A673 (cell line): ENCODE measurements at regions not wholly inside any gene's neighbourhood (a gene's known extent, or its start where the extent isn't known, plus 50 kb on each side); places are given as distances from the start of the nearest gene placed in this dataset.

Experiments used
- BruUV-seq: library from RNA; stranded (reverse); fragments of 400-500 nt; replicated peaks from 2 replicates; lab custom pipeline; 2021; lab: Mats Ljungman, UMichigan
- CTCF ChIA-PET: fragments of 300-600 bp; sonication (Branson Sonifier 250); formaldehyde crosslinking; loops from one replicate; lab custom pipeline; 2022; ENCODE audit warnings: antibody characterized with exemption; lab: Charles Lee
- POLR2A ChIA-PET: fragments of 300-600 bp; sonication (Branson Sonifier 250); formaldehyde crosslinking; loops from one replicate; lab custom pipeline; 2022; ENCODE audit warnings: antibody characterized with exemption; ENCODE audit not compliant: low non-redundant PET; lab: Charles Lee
- DNase-seq: peaks from one replicate; pipeline ENCODE4 v3.0.0-alpha.2; 2015; ENCODE audit warnings: low spot score
- H3K27ac ChIP-seq: fragments of 200-600 bp; sonication (generic); 2 replicates; pipeline ENCODE4 v1.5.1; 2016; ENCODE audit warnings: mixed run types, low read depth, mild to moderate bottlenecking, mixed read lengths, antibody characterized with exemption, low read length; ENCODE audit not compliant: poor library complexity, severe bottlenecking
- H3K27me3 ChIP-seq: fragments of 200-600 bp; sonication (generic); replicated peaks from 2 replicates; pipeline ENCODE4 v1.6.1; 2017; ENCODE audit warnings: mixed run types, low read depth, mild to moderate bottlenecking, mixed read lengths, antibody characterized with exemption, low read length; ENCODE audit not compliant: insufficient read depth, poor library complexity
- H3K36me3 ChIP-seq: fragments of 200-600 bp; sonication (generic); 2 replicates; pipeline ENCODE4 v1.6.1; 2016; ENCODE audit warnings: mixed run types, mild to moderate bottlenecking, mixed read lengths, antibody characterized with exemption, low read length; ENCODE audit not compliant: insufficient read depth, poor library complexity, severe bottlenecking
- H3K4me1 ChIP-seq: fragments of 200-600 bp; sonication (generic); 2 replicates; pipeline ENCODE4 v1.6.1; 2017; ENCODE audit warnings: mixed run types, mild to moderate bottlenecking, mixed read lengths, antibody characterized with exemption, low read length; ENCODE audit not compliant: insufficient read depth, poor library complexity, severe bottlenecking
- H3K4me3 ChIP-seq: fragments of 200-600 bp; sonication (generic); 2 replicates; pipeline ENCODE4 v1.5.1; 2016; ENCODE audit warnings: low read depth, mixed run types, mild to moderate bottlenecking, mixed read lengths, low read length; ENCODE audit not compliant: poor library complexity, severe bottlenecking
- H3K9me3 ChIP-seq: fragments of 200-600 bp; sonication (generic); 2 replicates; pipeline ENCODE4 v1.6.1; 2016; ENCODE audit warnings: mixed run types, low read depth, mild to moderate bottlenecking, mixed read lengths, antibody characterized with exemption, low read length; ENCODE audit not compliant: poor library complexity, severe bottlenecking
- EZH2 ChIP-seq: fragments of 200-600 bp; sonication (generic); IDR thresholded peaks from 2 replicates; pipeline ENCODE4 v1.6.1; 2017; ENCODE audit warnings: borderline replicate concordance, low read depth, mild to moderate bottlenecking, mixed read lengths, antibody characterized with exemption, low read length; ENCODE audit not compliant: poor library complexity, severe bottlenecking
- intact Hi-C: fragments of 100-400 bp; cut with micrococcal nuclease; formaldehyde crosslinking; loops from one replicate; pipeline ENCODE4 v1.10.0; 2022; ENCODE audit not compliant: unreplicated experiment
- TF ChIP-seq, protein P1 (sequence below): fragments of 300-800, 200-600 bp; sonication (generic); conservative IDR thresholded peaks from 2 replicates; pipeline ENCODE4 v1.5.1; 2017; ENCODE audit warnings: low read depth, mild to moderate bottlenecking, antibody characterized with exemption, low read length, moderate library complexity, mixed read lengths

- intact Hi-C loops: no loop called here
- no peaks in the 10 kb centered on the region for H3K36me3 ChIP-seq
- TF ChIP-seq, protein P1, sequence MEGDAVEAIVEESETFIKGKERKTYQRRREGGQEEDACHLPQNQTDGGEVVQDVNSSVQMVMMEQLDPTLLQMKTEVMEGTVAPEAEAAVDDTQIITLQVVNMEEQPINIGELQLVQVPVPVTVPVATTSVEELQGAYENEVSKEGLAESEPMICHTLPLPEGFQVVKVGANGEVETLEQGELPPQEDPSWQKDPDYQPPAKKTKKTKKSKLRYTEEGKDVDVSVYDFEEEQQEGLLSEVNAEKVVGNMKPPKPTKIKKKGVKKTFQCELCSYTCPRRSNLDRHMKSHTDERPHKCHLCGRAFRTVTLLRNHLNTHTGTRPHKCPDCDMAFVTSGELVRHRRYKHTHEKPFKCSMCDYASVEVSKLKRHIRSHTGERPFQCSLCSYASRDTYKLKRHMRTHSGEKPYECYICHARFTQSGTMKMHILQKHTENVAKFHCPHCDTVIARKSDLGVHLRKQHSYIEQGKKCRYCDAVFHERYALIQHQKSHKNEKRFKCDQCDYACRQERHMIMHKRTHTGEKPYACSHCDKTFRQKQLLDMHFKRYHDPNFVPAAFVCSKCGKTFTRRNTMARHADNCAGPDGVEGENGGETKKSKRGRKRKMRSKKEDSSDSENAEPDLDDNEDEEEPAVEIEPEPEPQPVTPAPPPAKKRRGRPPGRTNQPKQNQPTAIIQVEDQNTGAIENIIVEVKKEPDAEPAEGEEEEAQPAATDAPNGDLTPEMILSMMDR: no peak
- no peak for TF ChIP-seq EZH2
- no TSS peak for BruUV-seq
- POLR2A ChIA-PET: no interaction called here
- no peak for DNase-seq
- H3K4me1 ChIP-seq: no peaks in the 10 kb centered on the region
- CTCF ChIA-PET: no interaction called here
- no peak overlapping the region for H3K4me3 ChIP-seq
- no peaks in the 10 kb centered on the region for H3K27me3 ChIP-seq
- H3K9me3 ChIP-seq: no peaks in the 10 kb centered on the region
- no peak overlapping the region for H3K27ac ChIP-seq
These were observed 611.7 kb downstream of the STIM2 start for GRCh38 chr4:27472364-27472763.

- CTCF ChIA-PET: no interaction called here
- no TSS peak for BruUV-seq
These were observed 614.0 kb downstream of the STIM2 start for GRCh38 chr4:27474691-27475090.

GRCh38 chr4:27484216-27484615 is 623.6 kb downstream of the STIM2 start:
- DNase-seq: no peak
- TF ChIP-seq, protein P1: no peak
- TF ChIP-seq EZH2: no peak
- Histone ChIP-seq H3K4me3 (no peak overlapping the region), H3K9me3 (no peaks in the 10 kb centered on the region), H3K27ac (no peak overlapping the region), H3K36me3 (no peaks in the 10 kb centered on the region), H3K4me1 (no peaks in the 10 kb centered on the region), H3K27me3 (no peaks in the 10 kb centered on the region)
- intact Hi-C loops: no loop called here
- ChIA-PET CTCF (no interaction called here), POLR2A (no interaction called here)
- no TSS peak for BruUV-seq

More at GRCh38 chr4:27474691-27475090, 614.0 kb downstream of the STIM2 start:
- intact Hi-C loops: no loop called here
- no peaks in the 10 kb centered on the region for H3K9me3 ChIP-seq
- no peak overlapping the region for H3K27ac ChIP-seq
- no peak overlapping the region for H3K4me3 ChIP-seq
- H3K27me3 ChIP-seq: no peaks in the 10 kb centered on the region
- no peaks in the 10 kb centered on the region for H3K36me3 ChIP-seq
- TF ChIP-seq EZH2: no peak
- TF ChIP-seq, protein P1: no peak
- POLR2A ChIA-PET: no interaction called here
- H3K4me1 ChIP-seq: no peaks in the 10 kb centered on the region
- DNase-seq: no peak
